IMR-90 (cell line): ENCODE measurements at regions not wholly inside any gene's neighbourhood (a gene's known extent, or its start where the extent isn't known, plus 50 kb on each side); places are given as distances from the start of the nearest gene placed in this dataset.

Experiments used
- CEBPB ChIP-seq: IDR thresholded peaks from 2 replicates; pipeline ENCODE4 v1.6.1; 2012; ENCODE audit warnings: low read depth, low read length, improper control_type of control experiment
- MAZ ChIP-seq: IDR thresholded peaks from 2 replicates; pipeline ENCODE4 v1.6.1; 2012; ENCODE audit warnings: low read depth, mild to moderate bottlenecking, low read length, improper control_type of control experiment, moderate library complexity, borderline replicate concordance
- POLR2A ChIP-seq: IDR thresholded peaks from 2 replicates; pipeline ENCODE4 v1.6.1; 2012; ENCODE audit warnings: mild to moderate bottlenecking, low read depth, low read length
- RAD21 ChIP-seq: IDR thresholded peaks from 2 replicates; pipeline ENCODE4 v1.6.1; 2012; ENCODE audit warnings: low read length, improper control_type of control experiment
- SMC3 ChIP-seq: fragments of 150-350 bp; IDR thresholded peaks from 2 replicates; pipeline ENCODE4 v1.6.1; 2016; ENCODE audit warnings: low read depth, mild to moderate bottlenecking, antibody characterized with exemption, low read length, moderate library complexity
- TF ChIP-seq, protein P1 (sequence below): conservative IDR thresholded peaks from 2 replicates; pipeline ENCODE4 v1.5.1; 2012; ENCODE audit warnings: mild to moderate bottlenecking, low read depth, low read length, improper control_type of control experiment

DNA sequence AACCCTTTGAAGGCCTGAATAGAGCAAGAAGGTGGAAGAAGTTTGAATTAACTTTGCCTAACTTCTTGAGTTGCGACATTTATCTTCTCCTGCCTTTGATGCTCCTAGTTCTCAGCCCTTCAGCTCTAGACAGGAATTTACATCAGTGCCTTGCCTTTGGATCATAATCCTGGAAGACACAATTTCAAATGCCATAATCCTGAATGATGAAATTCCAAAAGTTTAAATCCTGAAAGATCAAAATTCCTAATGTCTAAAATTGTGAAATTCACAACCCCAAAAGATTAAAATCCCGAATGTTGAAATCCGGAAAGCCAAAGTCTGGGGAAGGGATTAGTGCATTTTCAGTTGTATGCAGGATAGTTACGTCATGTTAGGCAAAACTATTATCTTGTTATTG lies 166.6 kb upstream of the PDZRN3 start:
- TF ChIP-seq POLR2A (no peak), RAD21 (no peak), CEBPB (no peak; the same call in 1 of the 2 replicates), SMC3 (no peak), MAZ (no peak)
- TF ChIP-seq, protein P1, sequence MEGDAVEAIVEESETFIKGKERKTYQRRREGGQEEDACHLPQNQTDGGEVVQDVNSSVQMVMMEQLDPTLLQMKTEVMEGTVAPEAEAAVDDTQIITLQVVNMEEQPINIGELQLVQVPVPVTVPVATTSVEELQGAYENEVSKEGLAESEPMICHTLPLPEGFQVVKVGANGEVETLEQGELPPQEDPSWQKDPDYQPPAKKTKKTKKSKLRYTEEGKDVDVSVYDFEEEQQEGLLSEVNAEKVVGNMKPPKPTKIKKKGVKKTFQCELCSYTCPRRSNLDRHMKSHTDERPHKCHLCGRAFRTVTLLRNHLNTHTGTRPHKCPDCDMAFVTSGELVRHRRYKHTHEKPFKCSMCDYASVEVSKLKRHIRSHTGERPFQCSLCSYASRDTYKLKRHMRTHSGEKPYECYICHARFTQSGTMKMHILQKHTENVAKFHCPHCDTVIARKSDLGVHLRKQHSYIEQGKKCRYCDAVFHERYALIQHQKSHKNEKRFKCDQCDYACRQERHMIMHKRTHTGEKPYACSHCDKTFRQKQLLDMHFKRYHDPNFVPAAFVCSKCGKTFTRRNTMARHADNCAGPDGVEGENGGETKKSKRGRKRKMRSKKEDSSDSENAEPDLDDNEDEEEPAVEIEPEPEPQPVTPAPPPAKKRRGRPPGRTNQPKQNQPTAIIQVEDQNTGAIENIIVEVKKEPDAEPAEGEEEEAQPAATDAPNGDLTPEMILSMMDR: no peak
